ENCODE measurements at regions not wholly inside any gene's neighbourhood (a gene's known extent, or its start where the extent isn't known, plus 50 kb on each side); places are given as distances from the start of the nearest gene placed in this dataset.
"Not testable (repeated sequence)": the region's sequence is repeated elsewhere in the genome, so short reads cannot be mapped to it uniquely, and the experiment has no call there.

DNA sequence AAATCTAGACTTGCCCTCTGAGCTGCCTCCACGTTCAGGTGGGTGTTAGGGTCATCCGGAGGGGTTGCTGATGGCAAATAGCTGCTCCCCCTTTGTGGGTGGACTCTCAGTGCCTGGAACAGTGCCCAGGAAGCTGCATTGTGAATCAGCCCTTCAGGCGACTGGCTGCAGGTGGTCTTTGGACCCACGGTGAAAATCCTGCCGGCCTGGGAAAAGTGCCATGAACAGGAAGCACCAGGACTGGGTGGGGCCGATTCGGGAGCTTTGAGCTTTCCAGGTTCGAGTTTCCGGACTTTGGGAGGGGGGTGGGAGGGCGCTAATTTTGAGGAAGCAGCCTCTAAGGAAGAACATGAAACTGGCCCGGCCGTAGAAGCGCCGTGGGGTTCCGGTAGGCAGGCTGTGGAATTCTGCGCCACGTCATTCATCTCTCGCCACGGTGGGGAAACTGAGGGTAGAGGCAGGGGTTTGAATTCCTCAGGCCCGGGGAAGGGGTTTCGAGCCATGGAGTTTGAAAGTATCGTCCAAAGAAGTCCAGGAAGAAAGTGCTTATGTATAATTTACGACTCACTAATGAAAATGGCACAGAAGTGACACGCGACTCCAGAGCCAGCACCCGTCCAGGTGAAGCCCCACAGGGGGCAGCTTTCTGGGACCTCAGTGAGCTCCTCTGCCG, 199.4 kb downstream of the BANP start:
- ATAC-seq (replicated peaks in 6 of 8), result not testable (repeated sequence)

DNA sequence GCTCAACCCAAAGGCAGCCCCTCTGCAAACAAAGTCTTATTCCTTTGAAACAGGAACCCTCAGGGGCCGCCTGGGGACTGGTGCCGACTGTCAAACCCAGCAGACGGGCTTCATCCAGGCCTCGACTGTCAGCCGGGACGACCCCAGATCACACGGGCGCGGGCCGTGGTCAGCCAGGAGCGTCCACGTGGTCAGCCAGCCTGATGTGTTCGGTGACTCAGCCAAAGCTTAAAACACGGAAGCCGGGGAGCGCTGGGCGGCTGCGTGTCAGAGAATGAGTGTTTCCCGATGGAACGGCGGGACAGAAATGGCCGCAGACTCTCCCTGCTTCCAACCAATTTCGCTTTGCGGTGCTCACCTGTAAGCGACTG, 199.9 kb downstream of the BANP start:
- peaks cover 3 to 19% of the 10 kb centered on the region in 2 donors for H3K4me1 ChIP-seq (replicated peaks in 1 of 2)
- no CpG with 5 or more reads among the region's 25 CpGs for WGBS, 10 experiments
- H3K27ac ChIP-seq; ATAC-seq (replicated peaks in 6 of 8); in situ Hi-C loops (cut with MboI; ENCODE audit: low pct_unique_long_range_greater_than_20kb in 2 of 9, low sequenced_read_pairs in 9 of 9, unreplicated experiment in 9 of 9); H3K4me3 ChIP-seq: not testable (repeated sequence)

More for the DNA sequence above, 199.4 kb downstream of the BANP start:
- H3K27ac ChIP-seq; in situ Hi-C loops (cut with MboI; ENCODE audit: low pct_unique_long_range_greater_than_20kb in 2 of 9, low sequenced_read_pairs in 9 of 9, unreplicated experiment in 9 of 9); H3K4me3 ChIP-seq: not testable (repeated sequence)
- peaks cover 3 to 19% of the 10 kb centered on the region in 2 donors for H3K4me1 ChIP-seq (replicated peaks in 1 of 2)
- 80 to 100% (median 90%) methylated on average over 1 of the region's 27 CpGs; no CpG with 5 or more reads in 6 of the 10 experiments for WGBS, 10 experiments

DNA sequence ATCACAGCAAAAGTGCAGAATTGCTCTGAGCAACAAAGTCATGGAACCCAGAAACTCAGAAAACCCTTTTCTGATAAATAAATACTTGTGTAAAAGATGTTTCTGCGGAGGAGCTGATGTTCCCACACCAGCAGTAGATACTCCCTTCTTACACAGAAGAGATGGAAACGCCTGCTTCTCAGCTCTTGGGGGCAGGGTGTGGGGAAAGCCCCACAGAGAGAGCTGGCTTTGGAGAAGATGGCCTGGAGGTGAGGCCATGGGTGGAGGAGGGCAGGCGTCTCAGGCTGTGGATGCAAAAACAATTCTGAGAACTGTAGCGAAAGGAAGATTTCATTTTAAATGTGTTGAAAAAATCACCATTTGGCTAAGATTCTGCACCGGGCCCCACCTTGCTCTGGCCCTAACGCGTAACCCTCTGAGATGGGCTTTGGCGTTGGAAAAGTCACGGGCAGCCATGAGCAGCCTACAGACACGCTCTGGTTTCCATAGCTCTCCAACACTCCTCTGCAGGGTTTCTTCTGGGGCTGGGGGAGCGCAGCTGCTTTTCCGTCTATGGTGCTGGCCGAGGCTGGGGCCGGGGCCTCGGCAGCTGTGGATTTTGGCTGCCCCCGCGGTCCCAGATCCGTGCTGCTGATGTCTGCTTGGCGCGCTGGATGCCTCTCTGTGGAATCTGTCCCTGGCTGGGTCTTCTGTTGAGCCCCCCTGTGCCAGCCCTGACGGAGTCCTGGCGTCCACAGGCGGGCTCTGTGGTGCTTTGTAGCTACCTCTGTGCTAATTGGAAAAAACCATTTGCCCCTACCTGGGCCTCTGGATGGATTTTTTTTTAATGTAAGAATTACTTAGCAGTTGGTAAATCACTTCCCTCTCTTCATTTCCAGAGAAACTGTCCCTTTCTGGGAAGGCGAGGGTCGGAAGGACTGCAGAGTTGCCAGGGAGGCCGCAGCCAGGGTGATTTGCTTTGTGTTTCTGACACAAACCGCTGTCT, 200.9 kb downstream of the BANP start:
- 0 to 100% (median 63%) methylated on average over 1 to 8 of the region's 27 CpGs; no CpG with 5 or more reads in 6 of the 10 experiments for WGBS, 10 experiments
- H3K4me1 ChIP-seq (replicated peaks in 1 of 2), result peaks cover 3 to 19% of the 10 kb centered on the region in 2 donors
- H3K4me3 ChIP-seq; in situ Hi-C loops (cut with MboI; ENCODE audit: low pct_unique_long_range_greater_than_20kb in 2 of 9, low sequenced_read_pairs in 9 of 9, unreplicated experiment in 9 of 9); H3K27ac ChIP-seq: not testable (repeated sequence)
- peak in 5 of 8 experiments; percentile 34 to 84 (median 73) for ATAC-seq (replicated peaks in 6 of 8)

DNA sequence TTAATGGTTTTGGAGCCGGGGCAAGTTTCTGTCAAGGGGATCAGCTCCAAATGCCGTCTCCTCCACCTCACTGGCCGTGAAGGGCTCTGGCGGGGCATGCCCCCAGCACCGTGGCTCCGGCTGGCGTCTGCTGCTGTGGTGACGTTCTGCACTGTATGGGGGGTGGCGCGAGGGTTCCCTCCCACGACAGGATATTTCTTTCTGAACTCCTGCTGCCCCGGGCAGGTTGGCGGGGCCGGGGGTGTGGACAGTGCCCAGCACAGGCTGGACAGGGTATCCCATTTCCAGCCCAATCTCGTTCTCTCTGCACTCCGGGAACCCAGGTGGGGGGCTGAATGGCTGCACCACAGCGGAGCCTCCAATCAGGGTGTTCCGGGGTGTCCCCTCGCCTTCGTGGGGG, 201.6 kb downstream of the BANP start:
- peak in 3 of 8 experiments; percentile 45 to 87 (median 69) for ATAC-seq (replicated peaks in 6 of 8)
- H3K4me3 ChIP-seq; H3K27ac ChIP-seq; in situ Hi-C loops (cut with MboI; ENCODE audit: low pct_unique_long_range_greater_than_20kb in 2 of 9, low sequenced_read_pairs in 9 of 9, unreplicated experiment in 9 of 9): not testable (repeated sequence)
- WGBS, 10 experiments, result no CpG with 5 or more reads among the region's 20 CpGs
- H3K4me1 ChIP-seq (replicated peaks in 1 of 2), result peaks cover 3 to 19% of the 10 kb centered on the region in 2 donors

DNA sequence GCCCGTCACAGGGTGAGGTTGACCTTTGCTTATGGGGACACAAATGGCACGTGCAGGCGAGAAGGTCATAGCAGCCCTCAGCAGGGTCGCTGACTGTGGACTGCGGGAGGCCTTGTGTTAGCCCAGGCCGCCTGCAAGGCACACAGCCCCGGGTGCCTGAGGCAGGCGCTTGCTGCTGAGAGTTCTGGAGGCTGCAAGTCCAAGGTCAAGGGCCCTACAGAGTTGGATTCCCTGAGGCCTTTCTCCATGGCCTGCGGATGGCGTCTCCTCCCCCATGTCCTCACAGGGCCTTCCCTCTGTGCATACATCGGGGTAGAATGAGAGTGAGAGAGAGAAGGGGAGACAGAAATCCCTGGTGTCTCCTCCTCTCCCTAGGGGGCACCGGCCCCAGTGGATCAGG, 202.3 kb downstream of the BANP start:
- ATAC-seq (replicated peaks in 6 of 8); H3K27ac ChIP-seq; in situ Hi-C loops (cut with MboI; ENCODE audit: low pct_unique_long_range_greater_than_20kb in 2 of 9, low sequenced_read_pairs in 9 of 9, unreplicated experiment in 9 of 9); H3K4me3 ChIP-seq: not testable (repeated sequence)
- 60 to 80% methylated on average over 1 of the region's 12 CpGs; no CpG with 5 or more reads in 8 of the 10 experiments for WGBS, 10 experiments
- peaks cover 3 to 19% of the 10 kb centered on the region in 2 donors for H3K4me1 ChIP-seq (replicated peaks in 1 of 2)

DNA sequence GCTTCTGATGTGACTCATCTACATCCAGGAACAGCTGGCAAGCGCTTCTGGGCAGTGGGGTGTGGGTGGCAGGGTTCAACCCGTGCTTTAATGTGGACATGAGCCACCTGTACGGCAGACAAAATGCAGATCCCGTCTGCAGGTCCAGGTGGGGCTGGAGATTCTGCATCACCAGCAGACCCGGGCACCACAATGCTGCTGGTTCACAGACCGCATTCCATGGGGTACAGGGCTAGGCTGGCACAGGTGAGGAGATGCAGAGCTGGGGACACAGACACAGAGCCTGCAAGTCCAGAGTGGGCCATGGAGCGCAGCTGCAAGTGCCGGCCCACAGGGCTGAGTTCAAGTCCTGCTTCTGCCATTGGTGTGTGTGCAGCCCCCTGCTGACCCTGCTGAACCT, 203.7 kb downstream of the BANP start:
- WGBS, 10 experiments, result 80 to 100% (median 81%) methylated on average over 1 to 3 of the region's 8 CpGs; no CpG with 5 or more reads in 6 of the 10 experiments
- in situ Hi-C loops (cut with MboI; ENCODE audit: low pct_unique_long_range_greater_than_20kb in 2 of 9, low sequenced_read_pairs in 9 of 9, unreplicated experiment in 9 of 9); ATAC-seq (replicated peaks in 6 of 8); H3K27ac ChIP-seq; H3K4me3 ChIP-seq: not testable (repeated sequence)
- peaks cover 0 to 11% of the 10 kb centered on the region in 2 donors for H3K4me1 ChIP-seq (replicated peaks in 1 of 2)

DNA sequence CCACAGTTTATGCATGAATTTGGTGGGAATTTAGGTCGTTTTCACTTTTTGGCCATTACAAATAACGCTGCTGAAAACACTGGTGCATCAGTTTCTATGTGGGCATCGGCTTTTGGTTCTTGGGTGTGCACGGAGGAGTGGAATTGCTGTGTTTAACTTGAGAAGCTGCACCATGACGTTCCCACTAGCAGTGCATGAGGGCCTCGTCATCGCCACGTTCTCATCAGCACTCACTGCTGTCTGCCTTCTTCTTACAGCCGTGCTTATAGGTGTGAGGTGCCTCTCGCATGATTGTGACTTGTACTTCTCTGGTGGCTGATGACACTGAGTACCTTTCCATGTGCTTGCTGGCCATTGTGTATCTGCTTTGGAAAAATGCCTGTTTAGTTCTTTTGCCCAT, 204.4 kb downstream of the BANP start:
- H3K4me3 ChIP-seq; H3K27ac ChIP-seq; ATAC-seq (replicated peaks in 6 of 8); in situ Hi-C loops (cut with MboI; ENCODE audit: low pct_unique_long_range_greater_than_20kb in 2 of 9, low sequenced_read_pairs in 9 of 9, unreplicated experiment in 9 of 9): not testable (repeated sequence)
- 29 to 90% methylated on average over 1 to 3 of the region's 10 CpGs; no CpG with 5 or more reads in 8 of the 10 experiments for WGBS, 10 experiments
- H3K4me1 ChIP-seq (replicated peaks in 1 of 2), result peaks cover 0 to 11% of the 10 kb centered on the region in 2 donors

DNA sequence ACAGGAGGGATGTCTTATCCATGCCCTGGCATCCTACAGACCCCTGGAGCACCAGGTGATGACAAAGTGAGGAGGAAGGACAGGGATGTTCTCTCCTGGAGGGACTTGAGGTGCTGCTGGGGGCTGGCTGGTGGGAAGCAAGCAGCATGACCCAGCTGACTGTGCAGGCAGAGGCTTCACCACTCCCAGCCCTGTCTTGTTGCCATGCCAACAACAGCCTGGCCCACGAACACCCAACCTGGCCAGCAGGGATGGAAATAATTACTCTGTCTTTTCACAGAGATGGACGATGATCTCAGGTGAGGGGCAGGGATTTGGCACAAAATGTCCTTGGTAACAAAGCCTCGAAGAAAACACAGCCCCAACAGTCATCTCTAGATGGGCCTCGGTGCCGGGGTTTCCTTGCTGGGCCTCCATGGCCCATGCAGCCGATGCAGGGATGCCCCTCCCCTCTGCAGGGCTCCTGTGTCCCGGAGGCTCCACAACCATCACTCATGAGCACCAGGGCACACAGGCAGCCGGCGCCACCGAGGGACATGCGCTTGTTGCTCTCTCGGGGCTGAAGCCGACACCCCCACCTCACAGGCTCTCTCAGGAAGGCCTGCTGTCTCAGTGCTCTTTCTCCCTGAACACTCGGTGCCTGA, 205.5 kb downstream of the BANP start:
- WGBS, 10 experiments, result no CpG with 5 or more reads among the region's 14 CpGs
- in situ Hi-C loops (cut with MboI; ENCODE audit: low pct_unique_long_range_greater_than_20kb in 2 of 9, low sequenced_read_pairs in 9 of 9, unreplicated experiment in 9 of 9); H3K4me1 ChIP-seq (replicated peaks in 1 of 2); H3K27ac ChIP-seq; H3K4me3 ChIP-seq: not testable (repeated sequence)
- peak in 5 of 8 experiments; percentile 6 to 77 (median 75) for ATAC-seq (replicated peaks in 6 of 8)

GRCh38 chr16:88157686-88158085, 206.5 kb downstream of the BANP start:
- not testable (repeated sequence) for ATAC-seq (replicated peaks in 6 of 8)
- WGBS, 10 experiments, result no CpG with 5 or more reads among the region's 12 CpGs

DNA sequence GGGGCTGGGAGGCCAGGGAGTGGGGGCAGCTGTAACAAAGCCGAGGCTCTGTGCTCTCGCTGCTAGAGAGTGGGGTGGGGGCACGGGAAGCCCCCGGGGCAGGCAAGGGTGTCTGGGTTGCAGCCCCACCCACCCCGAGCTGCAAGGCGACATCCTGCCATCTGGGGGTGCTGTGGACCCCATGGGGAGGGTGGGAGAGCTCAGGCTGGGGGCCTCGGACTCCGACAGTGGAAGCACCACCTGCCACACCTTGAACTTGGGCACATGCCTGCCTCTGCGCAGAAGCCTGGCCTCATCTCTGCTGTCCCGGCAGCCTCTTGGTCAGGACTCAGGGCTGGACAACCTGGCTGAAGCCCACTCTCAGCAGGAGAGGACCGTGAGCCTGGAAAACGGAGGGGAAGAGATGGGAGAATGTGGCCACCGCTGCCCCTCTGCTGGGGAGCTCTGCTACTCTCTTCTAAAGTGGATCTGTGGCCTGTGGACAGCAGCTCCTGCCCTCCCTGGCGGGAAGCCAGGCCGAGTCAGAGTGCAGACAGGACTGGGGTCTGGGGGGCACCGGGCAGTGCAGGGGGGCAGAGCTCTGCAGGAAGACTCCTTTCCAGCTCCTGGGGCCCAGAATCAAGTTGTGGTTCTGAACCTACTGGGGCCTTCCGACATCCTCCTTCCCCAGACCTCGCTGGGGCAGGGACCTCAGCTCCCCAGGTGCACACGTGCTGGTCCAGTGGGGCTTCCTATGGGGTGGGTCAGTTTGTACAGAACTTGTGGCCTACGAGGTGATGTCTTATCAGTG, 207.2 kb downstream of the BANP start:
- H3K27ac ChIP-seq; in situ Hi-C loops (cut with MboI; ENCODE audit: low pct_unique_long_range_greater_than_20kb in 2 of 9, low sequenced_read_pairs in 9 of 9, unreplicated experiment in 9 of 9); H3K4me3 ChIP-seq; ATAC-seq (replicated peaks in 6 of 8); H3K4me1 ChIP-seq (replicated peaks in 1 of 2): not testable (repeated sequence)
- no CpG with 5 or more reads among the region's 20 CpGs for WGBS, 10 experiments

More at GRCh38 chr16:88157686-88158085, 206.5 kb downstream of the BANP start:
- H3K27ac ChIP-seq; H3K4me1 ChIP-seq (replicated peaks in 1 of 2); in situ Hi-C loops (cut with MboI; ENCODE audit: low pct_unique_long_range_greater_than_20kb in 2 of 9, low sequenced_read_pairs in 9 of 9, unreplicated experiment in 9 of 9); H3K4me3 ChIP-seq: not testable (repeated sequence)

GRCh38 chr16:88159046-88159896, 208.0 kb downstream of the BANP start:
- H3K4me1 ChIP-seq (replicated peaks in 1 of 2); H3K4me3 ChIP-seq; H3K27ac ChIP-seq; in situ Hi-C loops (cut with MboI; ENCODE audit: low pct_unique_long_range_greater_than_20kb in 2 of 9, low sequenced_read_pairs in 9 of 9, unreplicated experiment in 9 of 9): not testable (repeated sequence)
- ATAC-seq (replicated peaks in 6 of 8), result peak in 2 of 8 experiments; percentile 13 to 28
- 45 to 93% (median 82%) methylated on average over 2 to 13 of the region's 33 CpGs; no CpG with 5 or more reads in 4 of the 10 experiments for WGBS, 10 experiments

All from motor neuron (in vitro differentiated cells).